Coronary artery (tissue), 2 donors: ENCODE measurements at regions not wholly inside any gene's neighbourhood (a gene's known extent, or its start where the extent isn't known, plus 50 kb on each side); places are given as distances from the start of the nearest gene placed in this dataset.

Experiments
- DNase-seq: peaks from one replicate; pipeline ENCODE4 v3.0.0-alpha.2; 2017; ENCODE audit warnings: low spot score
- H3K27ac ChIP-seq, 2 donors: fragments of 200-600 bp; sonication (generic); one replicate each; pipeline ENCODE4 v1.5.1; 2016 to 2019
- H3K4me3 ChIP-seq: fragments of 200-600 bp; sonication (generic); 2 replicates; pipeline ENCODE4 v1.5.1; 2016; ENCODE audit warnings: mild to moderate bottlenecking, moderate library complexity
- TF ChIP-seq, protein P1 (sequence below): fragments of 200-600 bp; sonication (generic); IDR thresholded peaks from one replicate; pipeline ENCODE4 v1.5.1; 2019; ENCODE audit warnings: antibody characterized with exemption

DNA sequence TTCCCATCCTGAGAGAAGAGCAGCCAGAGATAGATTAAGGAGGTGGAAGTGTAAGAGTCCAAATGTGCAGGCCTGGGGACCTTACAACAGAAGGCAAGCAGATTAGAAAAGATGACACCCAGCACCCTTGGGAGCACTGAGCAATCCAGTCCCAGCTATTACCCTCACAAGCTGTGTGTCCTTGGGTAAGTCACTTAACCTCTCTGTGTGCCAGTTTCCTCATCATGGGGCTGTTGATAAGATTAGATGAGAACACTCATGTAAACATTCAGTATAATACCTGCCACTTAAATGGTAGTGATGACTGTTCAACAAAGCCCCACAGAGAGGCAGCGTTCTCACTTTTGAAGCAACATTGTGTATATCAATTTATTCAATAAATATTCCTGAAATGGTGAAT is 114.8 kb upstream of the CST7 start:
- no peak for DNase-seq
- no peak overlapping the region for H3K27ac ChIP-seq
- TF ChIP-seq, protein P1, sequence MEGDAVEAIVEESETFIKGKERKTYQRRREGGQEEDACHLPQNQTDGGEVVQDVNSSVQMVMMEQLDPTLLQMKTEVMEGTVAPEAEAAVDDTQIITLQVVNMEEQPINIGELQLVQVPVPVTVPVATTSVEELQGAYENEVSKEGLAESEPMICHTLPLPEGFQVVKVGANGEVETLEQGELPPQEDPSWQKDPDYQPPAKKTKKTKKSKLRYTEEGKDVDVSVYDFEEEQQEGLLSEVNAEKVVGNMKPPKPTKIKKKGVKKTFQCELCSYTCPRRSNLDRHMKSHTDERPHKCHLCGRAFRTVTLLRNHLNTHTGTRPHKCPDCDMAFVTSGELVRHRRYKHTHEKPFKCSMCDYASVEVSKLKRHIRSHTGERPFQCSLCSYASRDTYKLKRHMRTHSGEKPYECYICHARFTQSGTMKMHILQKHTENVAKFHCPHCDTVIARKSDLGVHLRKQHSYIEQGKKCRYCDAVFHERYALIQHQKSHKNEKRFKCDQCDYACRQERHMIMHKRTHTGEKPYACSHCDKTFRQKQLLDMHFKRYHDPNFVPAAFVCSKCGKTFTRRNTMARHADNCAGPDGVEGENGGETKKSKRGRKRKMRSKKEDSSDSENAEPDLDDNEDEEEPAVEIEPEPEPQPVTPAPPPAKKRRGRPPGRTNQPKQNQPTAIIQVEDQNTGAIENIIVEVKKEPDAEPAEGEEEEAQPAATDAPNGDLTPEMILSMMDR, result no peak
- no peak overlapping the region for H3K4me3 ChIP-seq

DNA sequence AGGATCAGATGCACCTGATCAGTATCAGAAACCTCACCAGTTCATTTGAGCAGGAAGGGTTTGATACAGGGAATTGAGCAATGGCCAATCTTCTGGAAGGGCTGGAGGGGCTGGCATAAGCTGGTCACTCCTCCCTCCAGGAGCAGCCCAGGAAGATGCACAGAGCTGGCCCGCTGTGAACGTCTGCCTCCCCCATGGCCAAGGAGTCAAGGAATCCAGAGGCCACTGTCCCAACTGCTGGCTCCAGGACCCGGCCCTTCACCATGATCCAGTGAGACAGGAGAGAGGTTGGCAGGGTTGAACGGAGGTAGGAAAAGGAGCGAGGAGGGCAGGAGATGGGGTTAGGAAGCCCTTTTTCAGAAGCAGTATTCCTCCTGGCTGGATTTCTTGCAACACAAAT is 113.9 kb upstream of the CST7 start:
- DNase-seq, result no peak
- Histone ChIP-seq H3K27ac (no peak overlapping the region), H3K4me3 (no peak overlapping the region)
- TF ChIP-seq, protein P1, result no peak

DNA sequence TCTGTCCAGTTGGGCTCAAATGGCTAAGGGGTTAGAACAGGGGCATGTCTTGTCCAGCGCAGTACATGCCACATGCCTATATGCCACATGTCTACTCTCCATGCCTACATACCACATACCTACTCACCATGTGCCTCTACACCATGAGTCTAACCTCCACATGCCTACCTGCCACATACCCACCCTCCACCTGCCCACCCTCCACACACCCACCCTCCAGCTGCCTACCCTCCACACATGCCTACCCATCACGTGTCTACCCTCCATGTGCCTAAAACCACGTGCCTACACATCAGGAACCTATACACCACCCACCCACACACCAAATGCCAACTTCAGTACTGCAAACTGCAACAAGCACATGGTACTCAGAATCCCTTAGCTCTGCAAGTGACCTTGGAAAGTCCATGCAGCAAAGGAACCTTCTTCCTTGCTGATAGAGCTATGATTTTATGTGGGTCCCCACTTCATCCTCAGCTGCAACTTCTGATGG is 113.0 kb upstream of the CST7 start:
- H3K27ac ChIP-seq, result no peak overlapping the region
- TF ChIP-seq, protein P1, result no peak
- H3K4me3 ChIP-seq, result no peak overlapping the region
- no peak for DNase-seq

DNA sequence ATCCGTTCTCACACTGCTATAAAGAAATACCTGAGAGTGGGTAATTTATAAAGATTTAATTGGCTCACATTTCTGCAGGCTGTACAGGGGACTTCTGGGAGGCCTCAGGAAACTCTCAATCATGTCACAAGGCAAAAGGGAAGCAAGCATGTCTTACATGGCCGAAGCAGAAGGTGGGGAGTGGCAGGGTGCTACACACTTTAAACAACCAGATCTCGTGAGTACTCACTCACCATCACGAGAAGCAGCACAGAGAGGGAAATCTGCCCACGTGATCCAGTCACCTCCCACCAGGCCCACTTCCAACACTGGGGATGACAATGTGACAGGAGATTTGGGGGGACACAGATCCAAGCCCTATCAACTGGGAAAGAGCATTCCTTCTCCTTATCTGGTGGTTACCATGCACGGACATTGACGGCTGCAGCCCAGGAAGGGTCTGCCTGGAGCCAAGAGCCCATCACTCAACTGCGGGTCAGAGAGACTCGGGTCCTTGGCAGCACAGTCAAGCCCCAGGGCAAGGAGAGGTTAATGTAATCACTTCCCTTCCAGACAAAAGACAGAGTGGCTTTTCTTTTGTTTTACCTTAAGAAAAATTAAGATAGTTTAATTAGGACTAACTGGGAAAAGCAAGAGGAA is 112.3 kb upstream of the CST7 start:
- TF ChIP-seq, protein P1, result no peak
- Histone ChIP-seq H3K27ac (no peak overlapping the region), H3K4me3 (no peak overlapping the region)
- DNase-seq, result no peak

DNA sequence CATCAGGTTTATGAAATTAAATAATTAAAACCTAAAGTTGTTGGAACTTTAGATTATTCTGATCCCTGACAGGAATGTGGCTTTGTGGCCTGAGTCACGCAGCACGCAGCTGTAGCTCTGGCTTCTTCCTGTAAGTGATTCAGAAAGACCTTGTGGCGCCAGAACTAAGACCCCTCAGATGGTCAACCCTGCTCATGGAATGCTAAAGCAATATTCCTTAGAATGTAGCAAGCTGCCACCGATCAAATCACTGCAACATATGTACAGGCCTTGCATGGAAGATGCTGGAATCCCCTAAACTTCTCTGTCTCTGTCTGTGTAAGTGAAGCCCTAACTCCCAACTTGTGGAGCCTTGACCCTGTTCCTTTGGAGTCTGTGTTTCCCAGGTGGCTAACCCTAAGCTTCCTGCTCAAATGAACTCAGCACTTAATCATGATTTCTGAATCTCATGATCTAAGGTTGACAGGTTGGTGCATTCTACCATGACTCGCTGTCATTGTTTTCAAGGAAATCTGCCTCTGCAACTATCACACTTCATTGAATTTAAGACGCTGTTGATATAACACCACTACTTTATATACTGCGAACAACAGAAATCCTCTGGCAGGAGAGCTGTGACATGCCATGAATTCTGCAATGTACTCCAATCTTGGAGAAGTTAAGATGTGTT is 111.2 kb upstream of the CST7 start:
- no peak for DNase-seq
- Histone ChIP-seq H3K27ac (no peak overlapping the region), H3K4me3 (no peak overlapping the region)
- TF ChIP-seq, protein P1, result no peak

DNA sequence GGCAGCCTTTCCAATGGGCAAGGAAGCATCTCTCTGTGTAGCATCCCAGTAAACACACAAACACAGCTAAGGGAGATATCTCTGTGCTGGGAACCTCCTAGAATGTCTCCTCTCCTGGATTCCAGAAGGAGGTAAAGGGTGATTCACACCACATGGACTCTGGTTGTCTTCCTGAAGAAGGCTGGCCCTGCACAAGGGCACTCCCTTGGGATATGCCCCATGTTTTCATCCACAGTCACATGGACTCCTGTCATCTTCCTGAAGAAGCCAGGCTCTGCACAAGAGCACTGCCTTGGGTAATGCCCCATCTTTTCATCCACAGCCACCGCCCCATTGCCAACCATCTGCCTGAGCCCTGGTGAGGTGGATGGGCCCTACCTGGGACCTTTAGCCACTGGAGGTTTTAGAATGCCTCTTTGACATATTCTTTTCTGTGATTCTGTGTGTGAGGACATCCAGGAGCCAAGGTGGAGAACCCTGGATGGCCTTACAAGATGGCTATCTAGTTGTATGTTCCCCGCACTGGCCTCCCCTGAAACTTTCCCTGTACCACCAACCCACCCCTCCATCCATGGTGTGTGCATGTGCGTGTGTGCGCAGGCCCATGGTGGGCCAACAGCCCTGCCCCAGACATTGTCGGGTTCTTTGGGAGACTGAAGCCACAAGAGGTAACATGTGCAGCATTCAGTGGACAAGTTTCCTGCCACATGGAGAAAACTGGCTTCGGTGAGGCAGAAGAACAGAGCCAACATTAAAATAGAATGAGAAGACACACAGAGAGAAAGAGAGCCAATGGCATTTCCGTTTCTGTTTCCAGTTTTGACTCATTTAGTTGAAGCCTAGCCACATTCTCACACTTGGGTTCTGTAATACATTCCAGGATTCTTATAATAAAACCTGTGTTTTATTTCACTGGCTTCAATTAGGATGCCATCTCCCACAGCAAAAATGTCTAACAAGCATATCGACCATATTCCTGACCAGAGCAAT is 110.2 kb upstream of the CST7 start:
- Histone ChIP-seq H3K4me3 (no peak overlapping the region), H3K27ac (no peak overlapping the region)
- DNase-seq, result no peak
- TF ChIP-seq, protein P1, result no peak
